H1 (cell line): ENCODE measurements at regions not wholly inside any gene's neighbourhood (a gene's known extent, or its start where the extent isn't known, plus 50 kb on each side); places are given as distances from the start of the nearest gene placed in this dataset.
"Not testable (repeated sequence)": the region's sequence is repeated elsewhere in the genome, so short reads cannot be mapped to it uniquely, and the experiment has no call there.

Experiments used
- CTCF ChIP-seq, 3 experiments: IDR thresholded peaks; 1 replicate in 2 of 3; 2 replicates in 1 of 3; pipeline versions ENCODE4 v1.5.1 to v1.6.1; 2011; ENCODE audit warnings: low read length in 3 of 3, mild to moderate bottlenecking in 3 of 3, inconsistent platforms in 2 of 3, low read depth in 1 of 3, moderate library complexity in 1 of 3; ENCODE audit not compliant: insufficient read depth in 1 of 3; ENCODE audit errors: control extremely low read depth in 1 of 3
- SUZ12 ChIP-seq: fragments of 200-600 bp; sonication (generic); IDR thresholded peaks from 2 replicates; pipeline ENCODE4 v1.6.1; 2012; ENCODE audit warnings: mild to moderate bottlenecking, inconsistent platforms, low read length, moderate library complexity, mixed read lengths

- not testable (repeated sequence) for TF ChIP-seq SUZ12; CTCF (IDR thresholded peaks at IDR 0.05; ENCODE audit: control extremely low read depth in 1 of 3, insufficient read depth in 1 of 3, low read depth in 1 of 3, low read length in 3 of 3)
These were observed 151.6 kb downstream of the CCT8L2 start for GRCh38 chr22:16441014-16441413.
